ENCODE measurements at regions not wholly inside any gene's neighbourhood (a gene's known extent, or its start where the extent isn't known, plus 50 kb on each side); places are given as distances from the start of the nearest gene placed in this dataset.

- Histone ChIP-seq H3K23ac (ENCODE audit: insufficient read length) (no peak overlapping the region), H2AFZ (ENCODE audit: low read length) (no peak overlapping the region), H3K9me3 (ENCODE audit: insufficient read depth in 2 of 2, low read depth in 1 of 2, low read length in 1 of 2) (no peaks in the 10 kb centered on the region), H2BK120ac (replicated peaks; ENCODE audit: low read depth, low read length) (no peak overlapping the region), H3K9ac (replicated peaks in 1 of 4; ENCODE audit: extremely low read depth in 1 of 4, low read depth in 3 of 4, low read length in 3 of 4) (no peak overlapping the region), H3K14ac (ENCODE audit: insufficient read length) (no peak overlapping the region), H2BK15ac (ENCODE audit: low read length) (no peak overlapping the region), H4K5ac (ENCODE audit: insufficient read length, low read depth, low read length) (no peak overlapping the region), H3K4me1 (replicated peaks in 1 of 4; ENCODE audit: control insufficient read depth in 3 of 4, insufficient read depth in 4 of 4, low read length in 3 of 4) (no peaks in the 10 kb centered on the region), H2AK5ac (ENCODE audit: low read depth, low read length) (no peak overlapping the region), H2BK12ac (ENCODE audit: low read depth, low read length) (no peak overlapping the region), H3K27ac (ENCODE audit: low read depth, low read length) (no peak overlapping the region), H3K79me2 (ENCODE audit: control insufficient read depth in 1 of 2, insufficient read depth in 2 of 2, low read length in 2 of 2) (no peaks in the 10 kb centered on the region), H2BK5ac (ENCODE audit: low read depth, low read length) (no peak overlapping the region), H3K79me1 (ENCODE audit: low read depth, low read length) (peaks cover 2% of the 10 kb centered on the region; the same call in 1 of the 2 replicates), H3K18ac (ENCODE audit: extremely low read depth, low read length) (no peak overlapping the region), H3K36me3 (ENCODE audit: control insufficient read depth in 2 of 4, insufficient read depth in 4 of 4, low read length in 3 of 4) (no peaks in the 10 kb centered on the region), H2BK20ac (ENCODE audit: low read length) (no peak overlapping the region), H4K91ac (replicated peaks; ENCODE audit: insufficient read length, low read length) (no peak overlapping the region), H3K4me2 (ENCODE audit: insufficient read depth in 1 of 2, low read depth in 2 of 2, low read length in 2 of 2) (no peak overlapping the region), H3K23me2 (ENCODE audit: low read depth, low read length) (no peaks in the 10 kb centered on the region), H3K4me3 (ENCODE audit: extremely low read depth in 1 of 4, insufficient read depth in 2 of 4, low read depth in 3 of 4, low read length in 4 of 4) (no peak overlapping the region), H3K4ac (replicated peaks; ENCODE audit: insufficient read length, low read depth, low read length) (no peak overlapping the region), H3K56ac (replicated peaks; ENCODE audit: insufficient read length, low read depth, low read length) (no peak overlapping the region), H4K20me1 (replicated peaks in 1 of 2; ENCODE audit: control insufficient read depth in 1 of 2, insufficient read depth in 2 of 2, low read length in 2 of 2) (no peaks in the 10 kb centered on the region), H3K27me3 (replicated peaks in 1 of 4; ENCODE audit: control insufficient read depth in 3 of 4, extremely low read depth in 1 of 4, insufficient read depth in 3 of 4, low read length in 3 of 4) (no peaks in the 10 kb centered on the region), H4K8ac (ENCODE audit: extremely low read depth, insufficient read depth, low read length) (no peak overlapping the region)
- WGBS, 2 experiments (ENCODE audit: extremely low coverage in 1 of 2, insufficient coverage in 1 of 2, insufficient read length in 1 of 2, insufficient replicate concordance in 2 of 2, low coverage in 1 of 2, low lambda C conversion rate in 2 of 2, missing lambda C conversion rate in 1 of 2) = 85% methylated on average over 6 of the region's 9 CpGs; no CpG with 5 or more reads in 1 of the 2 experiments
- FAIRE-seq (no peak), DNase-seq (ENCODE audit: low read depth in 1 of 2, low spot score in 2 of 2) (no peak)
- ChIA-PET CTCF (ENCODE audit: partially characterized antibody) (interaction anchor here (0.5 to 11.7 kb wide), 9 partner anchors 14 to 201 kb away, joined by 3 to 148 read pairs (median 4); no protein-coding TSS in a partner anchor), POLR2A (ENCODE audit: partially characterized antibody) (interaction anchor here (0.8 to 1.0 kb wide), 2 partner anchors 24 to 171 kb away, joined by 3 read pairs; partner anchors contain the start of genes MPHOSPH9 and MTRFR)
- TF ChIP-seq TCF12 (IDR thresholded peaks at IDR 0.05; ENCODE audit: low read depth, low read length) = no peak
- no peak for TF ChIP-seq CBX8 (IDR thresholded peaks at IDR 0.05; ENCODE audit: borderline replicate concordance, low read depth, low read length)
- no peak for TF ChIP-seq ATF3 (IDR thresholded peaks at IDR 0.05; ENCODE audit: insufficient read depth, low read depth, low read length)
- TF ChIP-seq POU5F1 (IDR thresholded peaks at IDR 0.05; ENCODE audit: low read depth, low read length) = no peak
- no peak for TF ChIP-seq RAD21 (IDR thresholded peaks at IDR 0.05 in 1 of 2, conservative IDR thresholded peaks at IDR 0.05 in 1 of 2; ENCODE audit: low read depth in 2 of 2, low read length in 2 of 2)
- no peak for TF ChIP-seq TEAD4 (IDR thresholded peaks at IDR 0.05; ENCODE audit: low read depth, low read length)
- TF ChIP-seq CTBP2 (IDR thresholded peaks at IDR 0.05; ENCODE audit: borderline replicate concordance, insufficient read depth, insufficient read length, low read length) = no peak
- TF ChIP-seq CBX5 (IDR thresholded peaks at IDR 0.05; ENCODE audit: low read depth, low read length) = no peak
- TF ChIP-seq EP300 (IDR thresholded peaks at IDR 0.05; ENCODE audit: borderline replicate concordance in 1 of 2, low read depth in 2 of 2, low read length in 2 of 2) = no peak
Observed at GRCh38 chr12:123061441-123062205, 81.1 kb downstream of the ARL6IP4 start.
